Transverse colon (tissue), 4 donors: ENCODE measurements at regions not wholly inside any gene's neighbourhood (a gene's known extent, or its start where the extent isn't known, plus 50 kb on each side); places are given as distances from the start of the nearest gene placed in this dataset.

Experiments used
- EP300 ChIP-seq: sonication (generic); formaldehyde crosslinking; IDR thresholded peaks from one replicate; pipeline ENCODE4 v1.6.1; 2017; ENCODE audit warnings: antibody characterized with exemption, low read depth
- POLR2A ChIP-seq: fragments of 450-650 bp; IDR thresholded peaks from one replicate; pipeline ENCODE4 v1.6.1; 2016; ENCODE audit warnings: antibody characterized with exemption, mild to moderate bottlenecking, moderate library complexity
- POLR2AphosphoS5 ChIP-seq, 3 donors: sonication (generic); formaldehyde crosslinking; IDR thresholded peaks; one replicate each; pipeline ENCODE4 v1.6.1; 2016; ENCODE audit warnings: antibody characterized with exemption in 3 of 3
- TF ChIP-seq, protein P1 (sequence below), 5 experiments: fragments of 200-600 bp in 3 of 5; fragments of 450-650 bp in 2 of 5; sonication (generic) in 3 of 5; IDR thresholded peaks; 1 replicate in 2 of 5; 2 replicates in 3 of 5; pipeline ENCODE4 v1.5.1; 2016 to 2017; ENCODE audit warnings: antibody characterized with exemption in 5 of 5, inconsistent platforms in 3 of 5, mild to moderate bottlenecking in 2 of 5, moderate library complexity in 1 of 5

GRCh38 chr14:98899441-98899840 is 372.6 kb downstream of the BCL11B start:
- TF ChIP-seq, protein P1, sequence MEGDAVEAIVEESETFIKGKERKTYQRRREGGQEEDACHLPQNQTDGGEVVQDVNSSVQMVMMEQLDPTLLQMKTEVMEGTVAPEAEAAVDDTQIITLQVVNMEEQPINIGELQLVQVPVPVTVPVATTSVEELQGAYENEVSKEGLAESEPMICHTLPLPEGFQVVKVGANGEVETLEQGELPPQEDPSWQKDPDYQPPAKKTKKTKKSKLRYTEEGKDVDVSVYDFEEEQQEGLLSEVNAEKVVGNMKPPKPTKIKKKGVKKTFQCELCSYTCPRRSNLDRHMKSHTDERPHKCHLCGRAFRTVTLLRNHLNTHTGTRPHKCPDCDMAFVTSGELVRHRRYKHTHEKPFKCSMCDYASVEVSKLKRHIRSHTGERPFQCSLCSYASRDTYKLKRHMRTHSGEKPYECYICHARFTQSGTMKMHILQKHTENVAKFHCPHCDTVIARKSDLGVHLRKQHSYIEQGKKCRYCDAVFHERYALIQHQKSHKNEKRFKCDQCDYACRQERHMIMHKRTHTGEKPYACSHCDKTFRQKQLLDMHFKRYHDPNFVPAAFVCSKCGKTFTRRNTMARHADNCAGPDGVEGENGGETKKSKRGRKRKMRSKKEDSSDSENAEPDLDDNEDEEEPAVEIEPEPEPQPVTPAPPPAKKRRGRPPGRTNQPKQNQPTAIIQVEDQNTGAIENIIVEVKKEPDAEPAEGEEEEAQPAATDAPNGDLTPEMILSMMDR (IDR thresholded peaks at IDR 0.05): no peak
- TF ChIP-seq POLR2AphosphoS5 (IDR thresholded peaks at IDR 0.05) (no peak), EP300 (no peak), POLR2A (no peak)
